HepG2 (cell line): ENCODE measurements at regions not wholly inside any gene's neighbourhood (a gene's known extent, or its start where the extent isn't known, plus 50 kb on each side); places are given as distances from the start of the nearest gene placed in this dataset.

Experiments used
- CBFB ChIP-seq: sonication (generic); formaldehyde crosslinking; IDR thresholded peaks from 2 replicates; pipeline ENCODE4 v1.4.0; 2020; ENCODE audit warnings: missing genetic modification reagents
- DPF2 ChIP-seq: sonication (generic); formaldehyde crosslinking; IDR thresholded peaks from 2 replicates; pipeline ENCODE4 v1.4.0; 2020; ENCODE audit warnings: mild to moderate bottlenecking, low read depth, missing genetic modification reagents, borderline replicate concordance
- FOXC1 ChIP-seq: sonication (generic); formaldehyde crosslinking; IDR thresholded peaks from 2 replicates; pipeline ENCODE4 v1.8.0; 2022; ENCODE audit warnings: mild to moderate bottlenecking, missing genetic modification reagents, borderline replicate concordance
- KAT7 ChIP-seq: IDR thresholded peaks from 2 replicates; pipeline ENCODE4 v1.6.1; 2018; ENCODE audit warnings: borderline replicate concordance, missing compliant biosample characterization
- PCBP2 ChIP-seq: fragments of 200-400 bp; formaldehyde crosslinking; optimal IDR thresholded peaks from 2 replicates; pipeline ENCODE3; 2018; ENCODE audit warnings: low read length, low read depth; ENCODE audit not compliant: poor library complexity, severe bottlenecking
- RFXANK ChIP-seq: IDR thresholded peaks from 2 replicates; pipeline ENCODE4 v1.6.1; 2016
- TEAD3 ChIP-seq: optimal IDR thresholded peaks from 2 replicates; pipeline ENCODE3; 2016; ENCODE audit warnings: borderline replicate concordance
- ZNF160 ChIP-seq: sonication (generic); formaldehyde crosslinking; IDR thresholded peaks from 2 replicates; pipeline ENCODE4 v1.8.0; 2022; ENCODE audit warnings: mild to moderate bottlenecking, inconsistent platforms, missing genetic modification reagents
- ZNF207 ChIP-seq: fragments of 450-650 bp; IDR thresholded peaks from 2 replicates; pipeline ENCODE4 v1.6.1; 2016; ENCODE audit warnings: antibody characterized with exemption, borderline replicate concordance
- ZNF232 ChIP-seq: sonication (generic); formaldehyde crosslinking; IDR thresholded peaks from 2 replicates; pipeline ENCODE4 v1.4.0; 2020; ENCODE audit warnings: missing genetic modification reagents, borderline replicate concordance
- ZNF446 ChIP-seq: sonication (generic); formaldehyde crosslinking; IDR thresholded peaks from 2 replicates; pipeline ENCODE4 v1.5.0; 2020; ENCODE audit warnings: mild to moderate bottlenecking, missing genetic modification reagents
- ZNF543 ChIP-seq: sonication (generic); formaldehyde crosslinking; IDR thresholded peaks from 2 replicates; pipeline ENCODE4 v1.4.0; 2020; ENCODE audit warnings: mild to moderate bottlenecking, missing genetic modification reagents
- ZNF747 ChIP-seq: sonication (generic); formaldehyde crosslinking; IDR thresholded peaks from 2 replicates; pipeline ENCODE4 v1.8.1; 2023; ENCODE audit warnings: missing genetic modification reagents, mild to moderate bottlenecking, borderline replicate concordance
- ZNF776 ChIP-seq: sonication (generic); formaldehyde crosslinking; IDR thresholded peaks from 2 replicates; pipeline ENCODE4 v1.4.0; 2020; ENCODE audit warnings: mild to moderate bottlenecking, missing genetic modification reagents
- ZSCAN20 ChIP-seq: sonication (generic); formaldehyde crosslinking; IDR thresholded peaks from 2 replicates; pipeline ENCODE4 v1.4.0; 2020; ENCODE audit warnings: missing genetic modification reagents, mild to moderate bottlenecking, borderline replicate concordance
- TF ChIP-seq, protein P1 (sequence below): sonication (generic); formaldehyde crosslinking; IDR thresholded peaks from 2 replicates; pipeline ENCODE4 v1.4.0; 2020; ENCODE audit warnings: mild to moderate bottlenecking, missing genetic modification reagents
- TF ChIP-seq, protein P2 (sequence below): fragments of 450-650 bp; IDR thresholded peaks from 2 replicates; pipeline ENCODE4 v1.6.1; 2016
- TF ChIP-seq, protein P3 (sequence below): sonication (generic); formaldehyde crosslinking; IDR thresholded peaks from 2 replicates; pipeline ENCODE4 v1.4.0; 2020; ENCODE audit warnings: missing genetic modification reagents, borderline replicate concordance
- TF ChIP-seq, protein P4 (sequence below): IDR thresholded peaks from 2 replicates; pipeline ENCODE4 v1.6.1; 2016; ENCODE audit warnings: mild to moderate bottlenecking, missing biosample characterization, missing genetic modification reagents
- TF ChIP-seq, protein P5 (sequence below): sonication (generic); formaldehyde crosslinking; IDR thresholded peaks from 2 replicates; pipeline ENCODE4 v1.4.0; 2020; ENCODE audit warnings: mild to moderate bottlenecking, missing genetic modification reagents
- TF ChIP-seq, protein P6 (sequence below): sonication (generic); formaldehyde crosslinking; IDR thresholded peaks from 2 replicates; pipeline ENCODE4 v1.5.0; 2020; ENCODE audit warnings: missing genetic modification reagents, mild to moderate bottlenecking, borderline replicate concordance

DNA sequence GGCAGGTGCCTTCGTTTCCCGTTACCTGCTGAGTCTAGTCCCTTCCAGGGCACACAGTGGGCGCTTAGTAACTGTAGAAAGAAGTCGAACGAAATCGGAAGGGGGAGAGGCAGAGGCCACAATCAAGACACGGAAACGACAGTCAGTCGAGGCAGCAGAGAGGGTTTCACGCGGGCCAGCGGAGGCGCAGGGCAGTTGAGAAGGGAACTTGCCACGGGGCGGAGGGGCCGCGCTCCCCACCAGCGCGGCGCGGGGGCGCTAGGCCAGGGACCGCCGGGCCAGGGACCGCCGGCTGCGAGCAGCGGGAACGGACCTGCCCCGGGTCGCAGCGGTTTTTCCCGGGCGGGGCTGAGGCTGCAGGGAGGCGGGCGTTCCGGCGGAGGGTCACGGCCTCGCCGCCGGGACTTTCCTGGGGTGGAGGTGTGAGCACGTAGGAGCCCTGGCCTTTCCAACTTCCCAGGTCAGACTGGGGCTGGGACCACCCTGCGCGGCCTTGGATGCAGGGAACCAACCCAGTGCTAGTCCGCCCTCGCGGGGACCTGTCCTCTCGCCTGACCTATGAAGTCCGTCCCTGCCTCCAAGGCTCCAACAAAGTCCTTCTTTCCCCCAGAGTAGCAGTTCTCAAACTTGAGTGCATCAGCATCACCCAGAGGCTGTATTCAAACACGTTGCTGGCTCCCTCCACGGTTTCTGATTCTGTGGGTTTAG, 150.1 kb upstream of the FGGY start (continued):
- TF ChIP-seq KAT7 (CRISPR knock-in tag) (0 out of 2 replicates have a peak, but pooled peaks have one; percentile 47), ZNF207 (no peak), ZNF747 (CRISPR knock-in tag) (no peak), ZNF232 (CRISPR knock-in tag) (no peak), TEAD3 (CRISPR knock-in tag) (peak; percentile 22), FOXC1 (CRISPR knock-in tag) (no peak), ZNF446 (no peak), PCBP2 (no peak), RFXANK (CRISPR knock-in tag) (no peak), DPF2 (CRISPR knock-in tag) (no peak), CBFB (CRISPR knock-in tag) (no peak), ZNF543 (CRISPR knock-in tag) (no peak), ZNF160 (CRISPR knock-in tag) (no peak), ZSCAN20 (CRISPR knock-in tag) (no peak), ZNF776 (CRISPR knock-in tag) (no peak)
- TF ChIP-seq, protein P1, sequence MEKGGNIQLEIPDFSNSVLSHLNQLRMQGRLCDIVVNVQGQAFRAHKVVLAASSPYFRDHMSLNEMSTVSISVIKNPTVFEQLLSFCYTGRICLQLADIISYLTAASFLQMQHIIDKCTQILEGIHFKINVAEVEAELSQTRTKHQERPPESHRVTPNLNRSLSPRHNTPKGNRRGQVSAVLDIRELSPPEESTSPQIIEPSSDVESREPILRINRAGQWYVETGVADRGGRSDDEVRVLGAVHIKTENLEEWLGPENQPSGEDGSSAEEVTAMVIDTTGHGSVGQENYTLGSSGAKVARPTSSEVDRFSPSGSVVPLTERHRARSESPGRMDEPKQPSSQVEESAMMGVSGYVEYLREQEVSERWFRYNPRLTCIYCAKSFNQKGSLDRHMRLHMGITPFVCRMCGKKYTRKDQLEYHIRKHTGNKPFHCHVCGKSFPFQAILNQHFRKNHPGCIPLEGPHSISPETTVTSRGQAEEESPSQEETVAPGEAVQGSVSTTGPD (CRISPR knock-in tag) = no peak
- TF ChIP-seq, protein P2, sequence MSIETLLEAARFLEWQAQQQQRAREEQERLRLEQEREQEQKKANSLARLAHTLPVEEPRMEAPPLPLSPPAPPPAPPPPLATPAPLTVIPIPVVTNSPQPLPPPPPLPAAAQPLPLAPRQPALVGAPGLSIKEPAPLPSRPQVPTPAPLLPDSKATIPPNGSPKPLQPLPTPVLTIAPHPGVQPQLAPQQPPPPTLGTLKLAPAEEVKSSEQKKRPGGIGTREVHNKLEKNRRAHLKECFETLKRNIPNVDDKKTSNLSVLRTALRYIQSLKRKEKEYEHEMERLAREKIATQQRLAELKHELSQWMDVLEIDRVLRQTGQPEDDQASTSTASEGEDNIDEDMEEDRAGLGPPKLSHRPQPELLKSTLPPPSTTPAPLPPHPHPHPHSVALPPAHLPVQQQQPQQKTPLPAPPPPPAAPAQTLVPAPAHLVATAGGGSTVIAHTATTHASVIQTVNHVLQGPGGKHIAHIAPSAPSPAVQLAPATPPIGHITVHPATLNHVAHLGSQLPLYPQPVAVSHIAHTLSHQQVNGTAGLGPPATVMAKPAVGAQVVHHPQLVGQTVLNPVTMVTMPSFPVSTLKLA = no peak
- TF ChIP-seq, protein P3, sequence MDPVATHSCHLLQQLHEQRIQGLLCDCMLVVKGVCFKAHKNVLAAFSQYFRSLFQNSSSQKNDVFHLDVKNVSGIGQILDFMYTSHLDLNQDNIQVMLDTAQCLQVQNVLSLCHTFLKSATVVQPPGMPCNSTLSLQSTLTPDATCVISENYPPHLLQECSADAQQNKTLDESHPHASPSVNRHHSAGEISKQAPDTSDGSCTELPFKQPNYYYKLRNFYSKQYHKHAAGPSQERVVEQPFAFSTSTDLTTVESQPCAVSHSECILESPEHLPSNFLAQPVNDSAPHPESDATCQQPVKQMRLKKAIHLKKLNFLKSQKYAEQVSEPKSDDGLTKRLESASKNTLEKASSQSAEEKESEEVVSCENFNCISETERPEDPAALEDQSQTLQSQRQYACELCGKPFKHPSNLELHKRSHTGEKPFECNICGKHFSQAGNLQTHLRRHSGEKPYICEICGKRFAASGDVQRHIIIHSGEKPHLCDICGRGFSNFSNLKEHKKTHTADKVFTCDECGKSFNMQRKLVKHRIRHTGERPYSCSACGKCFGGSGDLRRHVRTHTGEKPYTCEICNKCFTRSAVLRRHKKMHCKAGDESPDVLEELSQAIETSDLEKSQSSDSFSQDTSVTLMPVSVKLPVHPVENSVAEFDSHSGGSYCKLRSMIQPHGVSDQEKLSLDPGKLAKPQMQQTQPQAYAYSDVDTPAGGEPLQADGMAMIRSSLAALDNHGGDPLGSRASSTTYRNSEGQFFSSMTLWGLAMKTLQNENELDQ (CRISPR knock-in tag) = no peak
- TF ChIP-seq, protein P4, sequence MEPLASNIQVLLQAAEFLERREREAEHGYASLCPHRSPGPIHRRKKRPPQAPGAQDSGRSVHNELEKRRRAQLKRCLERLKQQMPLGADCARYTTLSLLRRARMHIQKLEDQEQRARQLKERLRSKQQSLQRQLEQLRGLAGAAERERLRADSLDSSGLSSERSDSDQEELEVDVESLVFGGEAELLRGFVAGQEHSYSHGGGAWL = peak; percentile 35; the same call in 1 of the 2 replicates
- TF ChIP-seq, protein P5, sequence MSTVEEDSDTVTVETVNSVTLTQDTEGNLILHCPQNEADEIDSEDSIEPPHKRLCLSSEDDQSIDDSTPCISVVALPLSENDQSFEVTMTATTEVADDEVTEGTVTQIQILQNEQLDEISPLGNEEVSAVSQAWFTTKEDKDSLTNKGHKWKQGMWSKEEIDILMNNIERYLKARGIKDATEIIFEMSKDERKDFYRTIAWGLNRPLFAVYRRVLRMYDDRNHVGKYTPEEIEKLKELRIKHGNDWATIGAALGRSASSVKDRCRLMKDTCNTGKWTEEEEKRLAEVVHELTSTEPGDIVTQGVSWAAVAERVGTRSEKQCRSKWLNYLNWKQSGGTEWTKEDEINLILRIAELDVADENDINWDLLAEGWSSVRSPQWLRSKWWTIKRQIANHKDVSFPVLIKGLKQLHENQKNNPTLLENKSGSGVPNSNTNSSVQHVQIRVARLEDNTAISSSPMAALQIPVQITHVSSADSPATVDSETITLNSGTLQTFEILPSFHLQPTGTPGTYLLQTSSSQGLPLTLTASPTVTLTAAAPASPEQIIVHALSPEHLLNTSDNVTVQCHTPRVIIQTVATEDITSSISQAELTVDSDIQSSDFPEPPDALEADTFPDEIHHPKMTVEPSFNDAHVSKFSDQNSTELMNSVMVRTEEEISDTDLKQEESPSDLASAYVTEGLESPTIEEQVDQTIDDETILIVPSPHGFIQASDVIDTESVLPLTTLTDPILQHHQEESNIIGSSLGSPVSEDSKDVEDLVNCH = no peak
- TF ChIP-seq, protein P6, sequence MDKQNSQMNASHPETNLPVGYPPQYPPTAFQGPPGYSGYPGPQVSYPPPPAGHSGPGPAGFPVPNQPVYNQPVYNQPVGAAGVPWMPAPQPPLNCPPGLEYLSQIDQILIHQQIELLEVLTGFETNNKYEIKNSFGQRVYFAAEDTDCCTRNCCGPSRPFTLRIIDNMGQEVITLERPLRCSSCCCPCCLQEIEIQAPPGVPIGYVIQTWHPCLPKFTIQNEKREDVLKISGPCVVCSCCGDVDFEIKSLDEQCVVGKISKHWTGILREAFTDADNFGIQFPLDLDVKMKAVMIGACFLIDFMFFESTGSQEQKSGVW (CRISPR knock-in tag) = no peak
